AG09319 (cell line): ENCODE measurements at regions not wholly inside any gene's neighbourhood (a gene's known extent, or its start where the extent isn't known, plus 50 kb on each side); places are given as distances from the start of the nearest gene placed in this dataset.
"Not testable (repeated sequence)": the region's sequence is repeated elsewhere in the genome, so short reads cannot be mapped to it uniquely, and the experiment has no call there.

Source experiments
- DNase-seq: peaks from one replicate; pipeline ENCODE4 v3.0.0-alpha.2; 2010; ENCODE audit warnings: low read depth; ENCODE audit errors: extremely low read depth
- CTCF ChIP-seq: IDR thresholded peaks from 2 replicates; pipeline ENCODE4 v1.5.1; 2011; ENCODE audit warnings: low read depth, mild to moderate bottlenecking, inconsistent platforms, low read length, moderate library complexity

- DNase-seq = no peak
- no peak for TF ChIP-seq CTCF
Measured at GRCh38 chr10:45553155-45553554, 119.4 kb downstream of the ZFAND4 start.

- no peak for TF ChIP-seq CTCF
- DNase-seq = no peak
Measured at GRCh38 chr10:45552476-45552875, 120.1 kb downstream of the ZFAND4 start.

- no peak for DNase-seq
- no peak for TF ChIP-seq CTCF
Measured at GRCh38 chr10:45550903-45551786, 121.4 kb downstream of the ZFAND4 start.

- no peak for DNase-seq
- TF ChIP-seq CTCF = no peak
Measured at GRCh38 chr10:45548068-45548467, 124.5 kb downstream of the ZFAND4 start.

GRCh38 chr10:45547207-45547606, 125.4 kb downstream of the ZFAND4 start:
- DNase-seq = no peak
- no peak for TF ChIP-seq CTCF

GRCh38 chr10:45545150-45545549, 127.4 kb downstream of the ZFAND4 start:
- no peak for TF ChIP-seq CTCF
- DNase-seq = no peak

GRCh38 chr10:45544191-45544590, 128.4 kb downstream of the ZFAND4 start:
- DNase-seq = no peak
- no peak for TF ChIP-seq CTCF

- not testable (repeated sequence) for DNase-seq
Measured at GRCh38 chr10:45541032-45541431, 131.5 kb downstream of the ZFAND4 start.

- not testable (repeated sequence) for DNase-seq
Measured at GRCh38 chr10:45540589-45540988, 132.0 kb downstream of the ZFAND4 start.

- DNase-seq = not testable (repeated sequence)
Measured at GRCh38 chr10:45539569-45539968, 133.0 kb downstream of the ZFAND4 start.
